ENCODE measurements at regions not wholly inside any gene's neighbourhood (a gene's known extent, or its start where the extent isn't known, plus 50 kb on each side); places are given as distances from the start of the nearest gene placed in this dataset.
A peak's percentile ranks its signal among the peaks of the same experiment; 100 is the strongest.

DNA sequence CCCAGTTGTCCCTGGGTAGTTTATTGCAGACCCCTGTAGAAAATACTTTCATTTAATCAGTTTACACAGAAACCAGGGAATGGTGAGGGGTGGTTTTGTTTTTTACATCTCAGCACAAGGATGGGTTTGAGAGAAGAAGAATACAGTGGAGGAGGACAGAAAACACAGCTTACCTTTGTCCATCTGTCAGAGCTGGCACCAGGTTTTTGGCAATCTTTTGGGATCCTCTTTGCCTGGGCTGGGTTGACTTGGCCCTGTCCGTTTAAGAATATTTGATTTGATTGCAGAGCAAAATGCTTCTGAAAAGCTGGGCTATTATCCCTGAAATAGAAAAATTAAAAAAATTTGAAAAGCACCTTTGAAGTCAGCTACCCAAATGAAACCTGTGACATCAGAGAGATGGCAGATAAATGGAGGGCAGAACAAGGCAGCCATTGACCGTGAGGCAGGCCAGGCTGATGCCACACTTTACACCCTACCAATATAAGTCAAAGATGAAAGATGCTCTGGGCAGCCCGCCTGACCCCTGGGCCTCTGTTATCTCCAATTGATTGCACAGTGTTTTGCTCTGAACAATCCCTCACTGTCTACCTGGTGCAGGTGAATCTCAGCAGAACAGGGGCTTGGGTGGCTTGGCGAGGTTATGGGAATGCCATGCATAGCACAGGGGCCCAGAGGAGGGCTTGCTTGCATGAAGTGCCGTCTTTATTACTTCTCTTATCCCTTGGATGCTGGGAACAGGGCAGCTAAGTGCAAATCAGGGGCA, 218.8 kb downstream of the LMX1A start (continued):
- TF ChIP-seq, protein P1, sequence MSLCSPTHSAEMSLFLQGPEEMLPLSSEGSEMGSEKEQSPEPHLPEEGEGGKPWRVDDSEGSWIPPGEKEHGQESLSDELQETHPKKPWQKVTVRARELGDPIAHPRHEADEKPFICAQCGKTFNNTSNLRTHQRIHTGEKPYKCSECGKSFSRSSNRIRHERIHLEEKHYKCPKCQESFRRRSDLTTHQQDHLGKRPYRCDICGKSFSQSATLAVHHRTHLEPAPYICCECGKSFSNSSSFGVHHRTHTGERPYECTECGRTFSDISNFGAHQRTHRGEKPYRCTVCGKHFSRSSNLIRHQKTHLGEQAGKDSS (CRISPR knock-in tag; IDR thresholded peaks at IDR 0.05; ENCODE audit: borderline replicate concordance, low read depth) = no peak
- TF ChIP-seq SRSF9 (IDR thresholded peaks at IDR 0.05; ENCODE audit: borderline replicate concordance, insufficient read depth, low read depth, low read length, poor library complexity, severe bottlenecking) = no peak
- no peak for TF ChIP-seq ZNF180 (CRISPR knock-in tag; IDR thresholded peaks at IDR 0.05; ENCODE audit: borderline replicate concordance, low read depth)
- TF ChIP-seq, protein P2, sequence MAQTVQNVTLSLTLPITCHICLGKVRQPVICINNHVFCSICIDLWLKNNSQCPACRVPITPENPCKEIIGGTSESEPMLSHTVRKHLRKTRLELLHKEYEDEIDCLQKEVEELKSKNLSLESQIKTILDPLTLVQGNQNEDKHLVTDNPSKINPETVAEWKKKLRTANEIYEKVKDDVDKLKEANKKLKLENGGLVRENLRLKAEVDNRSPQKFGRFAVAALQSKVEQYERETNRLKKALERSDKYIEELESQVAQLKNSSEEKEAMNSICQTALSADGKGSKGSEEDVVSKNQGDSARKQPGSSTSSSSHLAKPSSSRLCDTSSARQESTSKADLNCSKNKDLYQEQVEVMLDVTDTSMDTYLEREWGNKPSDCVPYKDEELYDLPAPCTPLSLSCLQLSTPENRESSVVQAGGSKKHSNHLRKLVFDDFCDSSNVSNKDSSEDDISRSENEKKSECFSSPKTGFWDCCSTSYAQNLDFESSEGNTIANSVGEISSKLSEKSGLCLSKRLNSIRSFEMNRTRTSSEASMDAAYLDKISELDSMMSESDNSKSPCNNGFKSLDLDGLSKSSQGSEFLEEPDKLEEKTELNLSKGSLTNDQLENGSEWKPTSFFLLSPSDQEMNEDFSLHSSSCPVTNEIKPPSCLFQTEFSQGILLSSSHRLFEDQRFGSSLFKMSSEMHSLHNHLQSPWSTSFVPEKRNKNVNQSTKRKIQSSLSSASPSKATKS (CRISPR knock-in tag; IDR thresholded peaks at IDR 0.05) = no peak
- TF ChIP-seq CEBPG (CRISPR knock-in tag; IDR thresholded peaks at IDR 0.05) = peak; percentile 63
- TF ChIP-seq AHDC1 (CRISPR knock-in tag; IDR thresholded peaks at IDR 0.05; ENCODE audit: borderline replicate concordance) = peak; percentile 76; the same call in 1 of the 2 replicates
- no peak for TF ChIP-seq SUZ12 (IDR thresholded peaks at IDR 0.05; ENCODE audit: low read depth, low read length)
- peak; percentile 55 for TF ChIP-seq ASH2L (IDR thresholded peaks at IDR 0.05; ENCODE audit: insufficient read length, low read depth, low read length)
- TF ChIP-seq ZNF839 (CRISPR knock-in tag; IDR thresholded peaks at IDR 0.05; ENCODE audit: borderline replicate concordance) = no peak
- TF ChIP-seq ZNF772 (CRISPR knock-in tag; IDR thresholded peaks at IDR 0.05) = 0 out of 2 replicates have a peak, but pooled peaks have one; percentile 28
- no peak for TF ChIP-seq CAMTA2 (CRISPR knock-in tag; IDR thresholded peaks at IDR 0.05; ENCODE audit: borderline replicate concordance)
- no peak for TF ChIP-seq ZNF234 (CRISPR knock-in tag; conservative IDR thresholded peaks at IDR 0.05)
- TF ChIP-seq LBX2 (CRISPR knock-in tag; IDR thresholded peaks at IDR 0.05; ENCODE audit: borderline replicate concordance) = no peak
- TF ChIP-seq ATAD3A (CRISPR knock-in tag; IDR thresholded peaks at IDR 0.05) = no peak
- peak; percentile 97 for TF ChIP-seq GFI1 (CRISPR knock-in tag; IDR thresholded peaks at IDR 0.05; ENCODE audit: borderline replicate concordance)
- TF ChIP-seq NONO (IDR thresholded peaks at IDR 0.05) = no peak
- TF ChIP-seq NONO (CRISPR knock-in tag; conservative IDR thresholded peaks at IDR 0.05) = peak; percentile 68
- no peak for TF ChIP-seq HOXA9 (CRISPR knock-in tag; IDR thresholded peaks at IDR 0.05; ENCODE audit: borderline replicate concordance)
- no peak for TF ChIP-seq ZMYM2 (CRISPR knock-in tag; IDR thresholded peaks at IDR 0.05)
- no peak for TF ChIP-seq ZNF354B (CRISPR knock-in tag; IDR thresholded peaks at IDR 0.05)
- TF ChIP-seq ZNF841 (CRISPR knock-in tag; IDR thresholded peaks at IDR 0.05; ENCODE audit: borderline replicate concordance) = no peak
